ENCODE measurements at regions not wholly inside any gene's neighbourhood (a gene's known extent, or its start where the extent isn't known, plus 50 kb on each side); places are given as distances from the start of the nearest gene placed in this dataset.

- DNase-seq (ENCODE audit: extremely low read depth in 1 of 2, low read depth in 1 of 2) = no peak
These were observed 49.9 kb upstream of the MAFB start for GRCh38 chr20:40738976-40739375.

- no peak for DNase-seq (ENCODE audit: extremely low read depth in 1 of 2, low read depth in 1 of 2)
These were observed 50.8 kb upstream of the MAFB start for GRCh38 chr20:40739841-40740240.

GRCh38 chr20:40741507-40742106, 52.6 kb upstream of the MAFB start:
- no peak for DNase-seq (ENCODE audit: extremely low read depth in 1 of 2, low read depth in 1 of 2)

- DNase-seq (ENCODE audit: extremely low read depth in 1 of 2, low read depth in 1 of 2) = no peak
These were observed 54.2 kb upstream of the MAFB start for GRCh38 chr20:40743141-40743775.

GRCh38 chr20:40744072-40744817, 55.2 kb upstream of the MAFB start:
- no peak for DNase-seq (ENCODE audit: extremely low read depth in 1 of 2, low read depth in 1 of 2)

GRCh38 chr20:40744818-40745175, 55.8 kb upstream of the MAFB start:
- DNase-seq (ENCODE audit: extremely low read depth in 1 of 2, low read depth in 1 of 2) = no peak

GRCh38 chr20:40746251-40746650, 57.2 kb upstream of the MAFB start:
- no peak for DNase-seq (ENCODE audit: extremely low read depth in 1 of 2, low read depth in 1 of 2)

- DNase-seq (ENCODE audit: extremely low read depth in 1 of 2, low read depth in 1 of 2) = no peak
These were observed 59.1 kb upstream of the MAFB start for GRCh38 chr20:40748182-40748581.

GRCh38 chr20:40749985-40750506, 61.0 kb upstream of the MAFB start:
- DNase-seq (ENCODE audit: extremely low read depth in 1 of 2, low read depth in 1 of 2) = no peak

- no peak for DNase-seq (ENCODE audit: extremely low read depth in 1 of 2, low read depth in 1 of 2)
These were observed 61.6 kb upstream of the MAFB start for GRCh38 chr20:40750541-40751035.

- DNase-seq (ENCODE audit: extremely low read depth in 1 of 2, low read depth in 1 of 2) = no peak
These were observed 64.4 kb upstream of the MAFB start for GRCh38 chr20:40753472-40753871.

GRCh38 chr20:40754339-40754943, 65.4 kb upstream of the MAFB start:
- no peak for DNase-seq (ENCODE audit: extremely low read depth in 1 of 2, low read depth in 1 of 2)

- no peak for DNase-seq (ENCODE audit: extremely low read depth in 1 of 2, low read depth in 1 of 2)
These were observed 68.1 kb upstream of the MAFB start for GRCh38 chr20:40757087-40757486.

GRCh38 chr20:40758790-40759189, 69.8 kb upstream of the MAFB start:
- DNase-seq (ENCODE audit: extremely low read depth in 1 of 2, low read depth in 1 of 2) = no peak

GRCh38 chr20:40760399-40760798, 71.4 kb upstream of the MAFB start:
- no peak for DNase-seq (ENCODE audit: extremely low read depth in 1 of 2, low read depth in 1 of 2)

- no peak for DNase-seq (ENCODE audit: extremely low read depth in 1 of 2, low read depth in 1 of 2)
These were observed 74.7 kb upstream of the MAFB start for GRCh38 chr20:40763646-40764295.

- DNase-seq (ENCODE audit: extremely low read depth in 1 of 2, low read depth in 1 of 2) = no peak
These were observed 76.9 kb upstream of the MAFB start for GRCh38 chr20:40765814-40766480.

GRCh38 chr20:40766790-40767614, 78.0 kb upstream of the MAFB start:
- no peak for DNase-seq (ENCODE audit: extremely low read depth in 1 of 2, low read depth in 1 of 2)

GRCh38 chr20:40767615-40767924, 78.5 kb upstream of the MAFB start:
- DNase-seq (ENCODE audit: extremely low read depth in 1 of 2, low read depth in 1 of 2) = no peak

- DNase-seq (ENCODE audit: extremely low read depth in 1 of 2, low read depth in 1 of 2) = no peak
These were observed 79.1 kb upstream of the MAFB start for GRCh38 chr20:40768105-40768504.

Measured in activated CD8-positive, alpha-beta memory T cell treated with anti-CD3 and anti-CD28 coated beads for 1 hour (primary cell).